ENCODE measurements at regions not wholly inside any gene's neighbourhood (a gene's known extent, or its start where the extent isn't known, plus 50 kb on each side); places are given as distances from the start of the nearest gene placed in this dataset.

- H3K27me3 ChIP-seq (ENCODE audit: insufficient read depth, low read depth, low read length): no peaks in the 10 kb centered on the region
- H4K20me1 ChIP-seq (ENCODE audit: insufficient read depth): no peaks in the 10 kb centered on the region
- no peaks in the 10 kb centered on the region for H3K79me2 ChIP-seq (replicated peaks; ENCODE audit: insufficient read depth, low read length)
- no peak overlapping the region for H3K9ac ChIP-seq (ENCODE audit: low read length)
- no peak overlapping the region for H3K4me3 ChIP-seq (ENCODE audit: low read length)
- H2AFZ ChIP-seq (ENCODE audit: low read depth, low read length): no peak overlapping the region
- no peak overlapping the region for H3K4me2 ChIP-seq (ENCODE audit: low read length)
- H3K9me3 ChIP-seq (ENCODE audit: low read length): no peaks in the 10 kb centered on the region
- no peak overlapping the region for H3K27ac ChIP-seq (ENCODE audit: low read length)
- TF ChIP-seq REST (IDR thresholded peaks at IDR 0.05; ENCODE audit: borderline replicate concordance) (no peak), POLR2AphosphoS5 (IDR thresholded peaks at IDR 0.05) (no peak), RAD21 (conservative IDR thresholded peaks at IDR 0.05) (no peak), SMC3 (conservative IDR thresholded peaks at IDR 0.05; ENCODE audit: poor library complexity) (no peak), TAF1 (IDR thresholded peaks at IDR 0.05; ENCODE audit: low read depth) (no peak)
- no peaks in the 10 kb centered on the region for H3K9me2 ChIP-seq (ENCODE audit: insufficient read depth, low read length)
- H3F3A ChIP-seq (ENCODE audit: insufficient read depth, low read length, poor library complexity, severe bottlenecking): no peaks in the 10 kb centered on the region
- no peaks in the 10 kb centered on the region for H3K36me3 ChIP-seq (ENCODE audit: insufficient read depth, low read length)
Measured at GRCh38 chr6:37575221-37575620, 75.5 kb upstream of the CCDC167 start.

GRCh38 chr6:37572334-37572733 lies 72.6 kb upstream of the CCDC167 start:
- no peak overlapping the region for H3K9ac ChIP-seq (ENCODE audit: low read length)
- TF ChIP-seq SMC3 (conservative IDR thresholded peaks at IDR 0.05; ENCODE audit: poor library complexity) (no peak), MXI1 (conservative IDR thresholded peaks at IDR 0.05; ENCODE audit: poor library complexity, severe bottlenecking) (no peak), CTCF (IDR thresholded peaks at IDR 0.05; ENCODE audit: poor library complexity, severe bottlenecking) (no peak)
- no peaks in the 10 kb centered on the region for H3F3A ChIP-seq (ENCODE audit: insufficient read depth, low read length, poor library complexity, severe bottlenecking)
- no peak overlapping the region for H3K4me2 ChIP-seq (ENCODE audit: low read length)
- no peaks in the 10 kb centered on the region for H3K9me3 ChIP-seq (ENCODE audit: low read length)
- no peak overlapping the region for H2AFZ ChIP-seq (ENCODE audit: low read depth, low read length)
- no peaks in the 10 kb centered on the region for H4K20me1 ChIP-seq (ENCODE audit: insufficient read depth)
- H3K79me2 ChIP-seq (replicated peaks; ENCODE audit: insufficient read depth, low read length): no peaks in the 10 kb centered on the region
- no peaks in the 10 kb centered on the region for H3K36me3 ChIP-seq (ENCODE audit: insufficient read depth, low read length)
- no peaks in the 10 kb centered on the region for H3K9me2 ChIP-seq (ENCODE audit: insufficient read depth, low read length)
- H3K4me3 ChIP-seq (ENCODE audit: low read length): no peak overlapping the region
- H3K27ac ChIP-seq (ENCODE audit: low read length): no peak overlapping the region
- H3K27me3 ChIP-seq (ENCODE audit: insufficient read depth, low read depth, low read length): no peaks in the 10 kb centered on the region

- H3K9ac ChIP-seq (ENCODE audit: low read length): no peak overlapping the region
- H3K4me3 ChIP-seq (ENCODE audit: low read length): no peak overlapping the region
- H3K36me3 ChIP-seq (ENCODE audit: insufficient read depth, low read length): no peaks in the 10 kb centered on the region
- TF ChIP-seq RAD21 (conservative IDR thresholded peaks at IDR 0.05): no peak
- TF ChIP-seq EP300 (conservative IDR thresholded peaks at IDR 0.05; ENCODE audit: poor library complexity, severe bottlenecking): no peak
- TF ChIP-seq REST (IDR thresholded peaks at IDR 0.05; ENCODE audit: borderline replicate concordance): no peak
- no peak for TF ChIP-seq EZH2 (IDR thresholded peaks at IDR 0.05; ENCODE audit: borderline replicate concordance, insufficient read depth, low read length, poor library complexity, severe bottlenecking)
- no peak for TF ChIP-seq POLR2AphosphoS5 (IDR thresholded peaks at IDR 0.05)
- TF ChIP-seq TAF1 (IDR thresholded peaks at IDR 0.05; ENCODE audit: low read depth): no peak
- TF ChIP-seq SMC3 (conservative IDR thresholded peaks at IDR 0.05; ENCODE audit: poor library complexity): no peak
- TF ChIP-seq MXI1 (conservative IDR thresholded peaks at IDR 0.05; ENCODE audit: poor library complexity, severe bottlenecking): no peak
- no peak for TF ChIP-seq CTCF (IDR thresholded peaks at IDR 0.05; ENCODE audit: poor library complexity, severe bottlenecking)
- H3K9me3 ChIP-seq (ENCODE audit: low read length): no peaks in the 10 kb centered on the region
- H3F3A ChIP-seq (ENCODE audit: insufficient read depth, low read length, poor library complexity, severe bottlenecking): no peaks in the 10 kb centered on the region
- no peaks in the 10 kb centered on the region for H4K20me1 ChIP-seq (ENCODE audit: insufficient read depth)
- no peaks in the 10 kb centered on the region for H3K9me2 ChIP-seq (ENCODE audit: insufficient read depth, low read length)
- no peaks in the 10 kb centered on the region for H3K79me2 ChIP-seq (replicated peaks; ENCODE audit: insufficient read depth, low read length)
- H3K4me2 ChIP-seq (ENCODE audit: low read length): no peak overlapping the region
- H3K27me3 ChIP-seq (ENCODE audit: insufficient read depth, low read depth, low read length): no peaks in the 10 kb centered on the region
- no peak overlapping the region for H2AFZ ChIP-seq (ENCODE audit: low read depth, low read length)
- no peak overlapping the region for H3K27ac ChIP-seq (ENCODE audit: low read length)
Measured at GRCh38 chr6:37570482-37571133, 70.9 kb upstream of the CCDC167 start.
